ENCODE measurements at regions not wholly inside any gene's neighbourhood (a gene's known extent, or its start where the extent isn't known, plus 50 kb on each side); places are given as distances from the start of the nearest gene placed in this dataset.

- TF ChIP-seq EZH2 (IDR thresholded peaks at IDR 0.05; ENCODE audit: insufficient read depth, low read length), result no peak
- TF ChIP-seq CTCF (IDR thresholded peaks at IDR 0.05; ENCODE audit: insufficient read depth, low read depth, low read length), result no peak
These were observed 327.6 kb downstream of the FGF9 start for GRCh38 chr13:21998279-21998990.
